ENCODE measurements at regions not wholly inside any gene's neighbourhood (a gene's known extent, or its start where the extent isn't known, plus 50 kb on each side); places are given as distances from the start of the nearest gene placed in this dataset.

GRCh38 chr15:29433507-29434248 is 164.1 kb upstream of the NSMCE3 start:
- H3K4me1 ChIP-seq = no peaks in the 10 kb centered on the region
- no peaks in the 10 kb centered on the region for H3K9me3 ChIP-seq
- no peak overlapping the region for H3K27ac ChIP-seq
- DNase-seq (no peak), ATAC-seq (no peak)
- intact Hi-C loops (cut with DNase I; ENCODE audit: low total_unique reads) (no loop called here), in situ Hi-C loops (cut with MboI; ENCODE audit: low sequenced_read_pairs in 4 of 4) (no loop called here)
- no peaks in the 10 kb centered on the region for H3K27me3 ChIP-seq
- no peak overlapping the region for H3K4me3 ChIP-seq
- TF ChIP-seq CTCF (IDR thresholded peaks at IDR 0.05 in 4 of 5, conservative IDR thresholded peaks at IDR 0.05 in 1 of 5) = no peak
- no peaks in the 10 kb centered on the region for H3K36me3 ChIP-seq

GRCh38 chr15:29433050-29433318 is 163.4 kb upstream of the NSMCE3 start:
- DNase-seq (no peak), ATAC-seq (no peak)
- intact Hi-C loops (cut with DNase I; ENCODE audit: low total_unique reads) (no loop called here), in situ Hi-C loops (cut with MboI; ENCODE audit: low sequenced_read_pairs in 4 of 4) (no loop called here)
- Histone ChIP-seq H3K27me3 (no peaks in the 10 kb centered on the region), H3K36me3 (no peaks in the 10 kb centered on the region), H3K9me3 (no peaks in the 10 kb centered on the region), H3K4me1 (no peaks in the 10 kb centered on the region), H3K27ac (no peak overlapping the region), H3K4me3 (no peak overlapping the region)
- TF ChIP-seq CTCF (IDR thresholded peaks at IDR 0.05 in 4 of 5, conservative IDR thresholded peaks at IDR 0.05 in 1 of 5) (no peak), POLR2A (IDR thresholded peaks at IDR 0.05) (no peak)

- intact Hi-C loops (cut with DNase I; ENCODE audit: low total_unique reads) (no loop called here), in situ Hi-C loops (cut with MboI; ENCODE audit: low sequenced_read_pairs in 4 of 4) (no loop called here)
- ATAC-seq = no peak
- H3K4me1 ChIP-seq = no peaks in the 10 kb centered on the region
- DNase-seq = no peak
- H3K27ac ChIP-seq = no peak overlapping the region
- H3K27me3 ChIP-seq = no peaks in the 10 kb centered on the region
- no peaks in the 10 kb centered on the region for H3K9me3 ChIP-seq
- no peak overlapping the region for H3K4me3 ChIP-seq
- TF ChIP-seq POLR2A (IDR thresholded peaks at IDR 0.05) (no peak), CTCF (IDR thresholded peaks at IDR 0.05 in 4 of 5, conservative IDR thresholded peaks at IDR 0.05 in 1 of 5) (no peak)
- no peaks in the 10 kb centered on the region for H3K36me3 ChIP-seq
These were observed 162.8 kb upstream of the NSMCE3 start for GRCh38 chr15:29432191-29433049.

GRCh38 chr15:29430831-29431230 is 161.2 kb upstream of the NSMCE3 start:
- in situ Hi-C loops (cut with MboI; ENCODE audit: low sequenced_read_pairs in 4 of 4) (no loop called here), intact Hi-C loops (cut with DNase I; ENCODE audit: low total_unique reads) (no loop called here)
- Histone ChIP-seq H3K4me1 (no peaks in the 10 kb centered on the region), H3K27me3 (no peaks in the 10 kb centered on the region), H3K9me3 (no peaks in the 10 kb centered on the region), H3K36me3 (no peaks in the 10 kb centered on the region), H3K4me3 (no peak overlapping the region), H3K27ac (no peak overlapping the region)
- ATAC-seq (no peak), DNase-seq (no peak)
- TF ChIP-seq CTCF (IDR thresholded peaks at IDR 0.05 in 4 of 5, conservative IDR thresholded peaks at IDR 0.05 in 1 of 5) (no peak), POLR2A (IDR thresholded peaks at IDR 0.05) (no peak)
